ENCODE measurements at regions not wholly inside any gene's neighbourhood (a gene's known extent, or its start where the extent isn't known, plus 50 kb on each side); places are given as distances from the start of the nearest gene placed in this dataset.
A peak's percentile ranks its signal among the peaks of the same experiment; 100 is the strongest.

GRCh38 chr1:219810451-219810850, 117.9 kb downstream of the SLC30A10 start:
- no peaks in the 10 kb centered on the region for H3K36me3 ChIP-seq (ENCODE audit: control insufficient read depth in 2 of 2, insufficient read depth in 1 of 2, low read length in 2 of 2)
- ChIA-PET POLR2A (no interaction called here), CTCF (interaction anchor here (0.6 kb wide), 1 partner anchor 61 kb away, joined by 3 read pairs; no protein-coding TSS in a partner anchor)
- no peaks in the 10 kb centered on the region for H3K4me1 ChIP-seq (ENCODE audit: control insufficient read depth, insufficient read depth, low read length)
- no peak overlapping the region for H3K27ac ChIP-seq (ENCODE audit: extremely low read depth, low read depth, low read length)
- H3K9me3 ChIP-seq (ENCODE audit: control insufficient read depth, insufficient read depth, low read depth, low read length): no peaks in the 10 kb centered on the region
- H3K4me3 ChIP-seq (ENCODE audit: low read depth, low read length): no peak overlapping the region
- no peak for TF ChIP-seq ZNF560 (tag by site-specific recombination; IDR thresholded peaks at IDR 0.05; ENCODE audit: borderline replicate concordance)
- TF ChIP-seq ZNF394 (tag by site-specific recombination; IDR thresholded peaks at IDR 0.05; ENCODE audit: borderline replicate concordance): no peak
- no peak for TF ChIP-seq ZNF843 (tag by site-specific recombination; IDR thresholded peaks at IDR 0.05)
- TF ChIP-seq, protein P1, sequence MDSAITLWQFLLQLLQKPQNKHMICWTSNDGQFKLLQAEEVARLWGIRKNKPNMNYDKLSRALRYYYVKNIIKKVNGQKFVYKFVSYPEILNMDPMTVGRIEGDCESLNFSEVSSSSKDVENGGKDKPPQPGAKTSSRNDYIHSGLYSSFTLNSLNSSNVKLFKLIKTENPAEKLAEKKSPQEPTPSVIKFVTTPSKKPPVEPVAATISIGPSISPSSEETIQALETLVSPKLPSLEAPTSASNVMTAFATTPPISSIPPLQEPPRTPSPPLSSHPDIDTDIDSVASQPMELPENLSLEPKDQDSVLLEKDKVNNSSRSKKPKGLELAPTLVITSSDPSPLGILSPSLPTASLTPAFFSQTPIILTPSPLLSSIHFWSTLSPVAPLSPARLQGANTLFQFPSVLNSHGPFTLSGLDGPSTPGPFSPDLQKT (IDR thresholded peaks at IDR 0.05; ENCODE audit: borderline replicate concordance, low read depth, low read length): no peak
- no peak for TF ChIP-seq SETDB1 (IDR thresholded peaks at IDR 0.05; ENCODE audit: insufficient read length, low read length)
- no peak for TF ChIP-seq GLI4 (tag by site-specific recombination; IDR thresholded peaks at IDR 0.05)
- no peak for TF ChIP-seq HOXC10 (CRISPR knock-in tag; IDR thresholded peaks at IDR 0.05)
- no peak for TF ChIP-seq ZNF76 (tag by site-specific recombination; IDR thresholded peaks at IDR 0.05; ENCODE audit: borderline replicate concordance, low read depth)

GRCh38 chr1:219808790-219809189, 119.6 kb downstream of the SLC30A10 start:
- ChIA-PET CTCF (no interaction called here), POLR2A (no interaction called here)
- Histone ChIP-seq H3K4me1 (ENCODE audit: control insufficient read depth, insufficient read depth, low read length) (no peaks in the 10 kb centered on the region), H3K36me3 (ENCODE audit: control insufficient read depth in 2 of 2, insufficient read depth in 1 of 2, low read length in 2 of 2) (no peaks in the 10 kb centered on the region), H3K27ac (ENCODE audit: extremely low read depth, low read depth, low read length) (no peak overlapping the region), H3K9me3 (ENCODE audit: control insufficient read depth, insufficient read depth, low read depth, low read length) (no peaks in the 10 kb centered on the region), H3K4me3 (ENCODE audit: low read depth, low read length) (no peak overlapping the region)
- no peak for TF ChIP-seq ZBTB6 (tag by site-specific recombination; IDR thresholded peaks at IDR 0.05)
- no peak for TF ChIP-seq SALL2 (tag by site-specific recombination; IDR thresholded peaks at IDR 0.05; ENCODE audit: borderline replicate concordance)
- TF ChIP-seq ZNF571 (tag by site-specific recombination; IDR thresholded peaks at IDR 0.05): no peak
- TF ChIP-seq ZNF777 (tag by site-specific recombination; IDR thresholded peaks at IDR 0.05; ENCODE audit: borderline replicate concordance): no peak
- TF ChIP-seq SP3 (tag by site-specific recombination; IDR thresholded peaks at IDR 0.05): no peak
- no peak for TF ChIP-seq KLF8 (tag by site-specific recombination; IDR thresholded peaks at IDR 0.05)
- no peak for TF ChIP-seq ZNF510 (tag by site-specific recombination; IDR thresholded peaks at IDR 0.05; ENCODE audit: insufficient replicate concordance)
- TF ChIP-seq ZNF707 (tag by site-specific recombination; IDR thresholded peaks at IDR 0.05): no peak
- no peak for TF ChIP-seq TCF7L2 (IDR thresholded peaks at IDR 0.05; ENCODE audit: borderline replicate concordance, low read depth, low read length)
- no peak for TF ChIP-seq ZNF19 (tag by site-specific recombination; IDR thresholded peaks at IDR 0.05; ENCODE audit: low read depth)
- TF ChIP-seq ZNF658 (tag by site-specific recombination; IDR thresholded peaks at IDR 0.05): no peak
- TF ChIP-seq ZNF830 (tag by site-specific recombination; IDR thresholded peaks at IDR 0.05; ENCODE audit: low read depth): no peak
- TF ChIP-seq ZBTB17 (tag by site-specific recombination; IDR thresholded peaks at IDR 0.05): no peak
- TF ChIP-seq ZNF157 (tag by site-specific recombination; IDR thresholded peaks at IDR 0.05): no peak

- POLR2A ChIA-PET: no interaction called here
- CTCF ChIA-PET: no interaction called here
Observed at GRCh38 chr1:219806642-219807041, 121.7 kb downstream of the SLC30A10 start.

More at GRCh38 chr1:219806642-219807041, 121.7 kb downstream of the SLC30A10 start:
- no peaks in the 10 kb centered on the region for H3K9me3 ChIP-seq (ENCODE audit: control insufficient read depth, insufficient read depth, low read depth, low read length)
- peak; percentile 27; the same call in 1 of the 2 replicates for TF ChIP-seq ZNF398 (tag by site-specific recombination; IDR thresholded peaks at IDR 0.05)
- no peak for TF ChIP-seq RBAK (tag by site-specific recombination; IDR thresholded peaks at IDR 0.05)
- H3K36me3 ChIP-seq (ENCODE audit: control insufficient read depth in 2 of 2, insufficient read depth in 1 of 2, low read length in 2 of 2): no peaks in the 10 kb centered on the region
- no peaks in the 10 kb centered on the region for H3K4me1 ChIP-seq (ENCODE audit: control insufficient read depth, insufficient read depth, low read length)
- no peak overlapping the region for H3K4me3 ChIP-seq (ENCODE audit: low read depth, low read length)
- H3K27ac ChIP-seq (ENCODE audit: extremely low read depth, low read depth, low read length): no peak overlapping the region
